Ammon's horn (tissue), 1 donor: ENCODE measurements at regions not wholly inside any gene's neighbourhood (a gene's known extent, or its start where the extent isn't known, plus 50 kb on each side); places are given as distances from the start of the nearest gene placed in this dataset.
"Not testable (repeated sequence)": the region's sequence is repeated elsewhere in the genome, so short reads cannot be mapped to it uniquely, and the experiment has no call there.

ENCODE experiments used
- DNase-seq: peaks from one replicate; pipeline ENCODE4 v3.0.0-alpha.2; 2016; ENCODE audit warnings: low spot score

- DNase-seq = not testable (repeated sequence)
These were observed 409.5 kb downstream of the DIRAS2 start for GRCh38 chr9:90233081-90233480.

GRCh38 chr9:90240541-90240940 is 402.1 kb downstream of the DIRAS2 start:
- no peak for DNase-seq

GRCh38 chr9:90245661-90246060 is 397.0 kb downstream of the DIRAS2 start:
- DNase-seq = no peak

- DNase-seq = no peak
These were observed 393.5 kb downstream of the DIRAS2 start for GRCh38 chr9:90249094-90249493.

GRCh38 chr9:90251316-90251715 is 391.3 kb downstream of the DIRAS2 start:
- no peak for DNase-seq

DNA sequence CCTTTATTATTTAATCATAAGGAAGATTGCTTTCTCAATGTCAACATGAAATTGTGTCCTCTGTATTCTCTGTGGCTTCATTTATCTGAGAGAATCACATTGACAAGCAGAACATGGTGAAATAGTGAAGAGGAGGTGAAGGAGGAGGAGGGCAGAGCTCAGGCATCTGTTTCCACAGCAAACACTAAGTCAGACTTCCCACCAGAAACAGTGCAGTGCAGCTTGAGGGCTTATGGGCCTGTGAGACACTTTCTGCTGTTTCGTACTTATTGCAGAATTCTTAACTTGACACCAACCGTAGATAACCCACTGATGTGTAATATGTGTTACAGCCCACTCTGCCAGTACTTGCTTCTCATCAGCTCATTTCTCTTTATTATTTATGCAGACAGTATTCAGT is 386.3 kb downstream of the DIRAS2 start:
- peak; percentile 78 for DNase-seq

DNA sequence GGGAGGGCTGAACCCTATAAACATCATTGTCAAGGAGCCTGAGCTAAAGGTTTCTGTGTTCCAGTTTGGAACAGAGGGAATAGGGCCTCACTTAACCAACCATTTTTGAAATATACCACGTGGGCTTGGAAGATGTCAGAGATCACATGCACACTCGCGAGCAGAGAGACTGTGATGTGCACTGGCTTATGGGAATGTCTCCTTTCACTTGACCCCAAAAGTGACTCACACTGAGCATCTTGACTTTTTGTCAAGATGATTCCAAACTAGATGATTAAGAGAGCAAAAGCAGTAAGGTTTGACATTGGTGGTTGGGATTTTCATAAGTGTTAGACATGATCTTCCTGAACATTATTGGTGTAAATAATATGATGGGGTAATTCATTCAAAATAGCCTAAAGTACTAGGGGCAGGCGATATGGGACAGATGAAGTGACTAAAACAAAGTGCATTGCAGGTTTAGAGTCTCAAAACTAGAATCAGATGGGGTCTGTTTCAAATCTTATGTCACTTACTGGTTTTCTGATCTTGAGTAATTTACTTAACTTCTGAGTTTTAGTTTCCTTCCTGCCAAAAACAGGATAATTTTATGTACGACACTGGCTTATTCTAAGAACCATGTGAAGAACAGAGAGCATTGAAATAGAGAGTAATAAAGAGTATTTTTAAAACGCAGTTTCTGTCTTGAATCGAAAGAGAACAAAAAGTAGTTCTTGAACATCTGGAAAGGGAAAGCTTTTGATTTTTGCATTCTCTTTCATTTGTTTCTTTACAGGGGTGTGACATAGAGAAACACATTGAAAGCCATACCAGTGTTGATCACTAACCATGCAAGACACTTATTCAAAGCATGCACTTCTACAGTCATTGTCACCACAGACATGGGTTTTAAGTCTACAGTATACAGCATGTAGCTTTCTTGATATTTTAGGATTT is 383.0 kb downstream of the DIRAS2 start:
- no peak for DNase-seq

- no peak for DNase-seq
These were observed 380.9 kb downstream of the DIRAS2 start for GRCh38 chr9:90261698-90262097.

GRCh38 chr9:90268613-90269012 is 374.0 kb downstream of the DIRAS2 start:
- no peak for DNase-seq

DNA sequence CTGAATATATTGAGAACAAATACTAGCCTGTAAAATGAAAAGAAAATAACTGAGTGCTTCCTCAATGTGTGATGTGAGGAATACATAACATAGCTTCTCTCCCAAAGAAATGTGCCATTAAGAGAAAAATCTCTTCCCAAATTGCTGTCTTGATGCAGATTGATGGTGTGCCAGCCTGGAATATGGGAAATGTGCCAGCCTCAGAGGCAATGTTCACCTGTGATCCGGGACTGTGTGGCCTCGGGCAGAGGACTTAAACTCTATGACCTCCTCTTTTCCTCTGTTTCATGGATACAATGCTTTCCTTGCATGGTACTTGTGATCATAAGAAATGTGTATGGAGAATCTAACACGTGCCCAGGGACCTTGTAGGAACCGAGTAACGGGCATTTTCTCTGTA is 370.9 kb downstream of the DIRAS2 start:
- DNase-seq = no peak

- DNase-seq = no peak
These were observed 367.9 kb downstream of the DIRAS2 start for GRCh38 chr9:90274725-90275124.

DNA sequence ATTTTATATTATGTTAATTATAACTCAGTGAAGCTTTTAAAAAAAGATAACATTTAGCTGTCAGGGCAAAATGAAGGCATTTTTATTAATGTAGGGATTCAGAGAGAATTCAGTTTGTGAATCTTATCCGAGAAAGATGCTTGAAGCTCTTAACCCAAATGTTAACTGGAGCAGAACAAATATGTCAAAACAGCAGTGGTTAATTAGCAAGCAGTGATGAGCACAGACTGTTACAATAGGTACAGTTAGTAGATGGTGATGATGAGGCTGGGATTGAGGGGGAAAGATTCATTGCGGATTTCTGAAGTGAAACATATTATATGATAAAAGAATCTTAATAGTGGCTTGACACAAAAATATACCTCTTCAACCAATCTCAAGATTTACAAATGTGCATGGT is 356.7 kb downstream of the DIRAS2 start:
- no peak for DNase-seq

DNA sequence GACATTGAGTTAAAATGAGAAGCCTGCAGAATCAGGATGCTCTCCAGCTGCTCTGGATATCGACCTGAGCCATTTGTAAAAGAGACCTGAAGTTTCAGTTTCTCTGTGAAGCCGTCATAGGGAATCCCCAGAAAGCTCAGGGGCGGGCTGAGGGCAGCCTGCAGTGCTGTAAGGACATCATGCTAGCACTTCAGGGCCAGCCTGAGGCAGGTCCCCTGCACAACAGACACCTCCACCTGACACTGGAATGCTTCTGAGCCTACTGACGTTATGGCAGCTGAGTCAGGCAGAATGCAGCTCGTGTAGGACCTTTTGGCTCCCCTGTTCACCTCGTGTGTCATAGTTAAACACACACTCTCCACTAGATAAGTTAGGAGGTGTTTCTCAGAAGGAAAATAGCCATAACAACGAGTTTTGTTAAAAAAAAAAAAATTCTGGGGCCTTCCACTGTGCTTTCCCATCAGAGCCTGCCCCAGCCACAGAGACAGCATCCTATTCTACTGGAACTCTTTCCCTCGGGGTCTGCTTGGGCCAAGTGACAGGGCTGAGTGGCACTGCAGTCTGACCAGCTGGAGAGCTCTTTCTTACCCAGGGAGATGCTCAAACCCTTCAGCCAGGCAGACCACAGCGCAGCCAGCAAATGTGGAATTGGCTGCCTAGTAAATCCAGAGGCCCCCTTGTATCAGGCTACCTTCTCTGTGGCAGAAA is 354.9 kb downstream of the DIRAS2 start:
- no peak for DNase-seq

- DNase-seq = no peak
These were observed 354.4 kb downstream of the DIRAS2 start for GRCh38 chr9:90288275-90288639.

- no peak for DNase-seq
These were observed 351.7 kb downstream of the DIRAS2 start for GRCh38 chr9:90290716-90291485.

GRCh38 chr9:90296539-90296938 is 346.1 kb downstream of the DIRAS2 start:
- no peak for DNase-seq

DNA sequence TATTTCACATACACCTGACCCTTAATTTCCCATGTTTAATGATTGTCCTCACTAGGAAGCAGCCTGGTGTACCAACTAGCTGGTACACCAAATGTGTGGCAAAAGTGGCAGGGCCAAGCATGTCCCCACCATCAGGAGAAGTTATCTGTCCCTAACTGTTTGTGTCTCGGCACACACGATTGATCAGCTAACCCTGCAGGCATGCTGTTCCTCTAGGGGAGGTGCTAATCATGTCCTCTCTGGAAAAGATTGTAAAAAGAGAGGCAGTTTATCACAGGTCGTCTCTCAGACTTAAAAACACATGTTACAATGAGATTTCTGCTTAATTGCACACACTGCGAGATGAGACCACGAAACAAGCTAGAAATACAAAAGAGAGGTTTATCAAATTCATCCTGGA is 342.7 kb downstream of the DIRAS2 start:
- DNase-seq = no peak

DNA sequence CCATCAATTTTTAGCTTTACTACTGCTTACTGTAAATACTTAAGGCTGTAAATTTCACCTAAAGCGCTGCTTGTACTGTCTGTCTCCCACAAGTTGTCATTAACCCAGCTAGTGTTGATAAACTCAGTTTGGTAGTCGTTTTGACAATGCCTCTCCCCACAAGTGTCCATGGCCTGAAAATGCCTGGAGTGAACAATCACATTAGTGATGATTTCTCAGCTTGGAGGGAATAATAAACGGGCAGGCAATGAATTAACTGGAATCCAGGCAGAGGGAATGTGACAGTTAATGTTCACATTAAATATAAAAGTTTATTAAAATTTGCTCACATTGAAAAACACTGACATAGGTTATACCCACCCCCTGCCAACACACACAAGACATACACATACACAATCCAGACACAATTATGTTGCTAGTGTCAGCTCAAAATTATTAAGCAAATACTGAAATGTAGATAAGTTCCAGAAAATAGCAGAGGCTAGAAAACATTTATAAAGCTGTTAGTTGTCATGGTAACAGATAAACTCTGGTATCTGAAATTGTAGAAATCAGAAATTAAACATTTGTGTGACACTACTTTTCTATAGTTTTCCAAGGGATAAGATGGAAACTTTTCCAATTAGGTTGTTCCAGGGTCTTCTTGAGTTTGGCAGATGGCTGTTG is 341.9 kb downstream of the DIRAS2 start:
- DNase-seq = no peak

- DNase-seq = peak; percentile 65
These were observed 341.4 kb downstream of the DIRAS2 start for GRCh38 chr9:90301277-90301653.

DNA sequence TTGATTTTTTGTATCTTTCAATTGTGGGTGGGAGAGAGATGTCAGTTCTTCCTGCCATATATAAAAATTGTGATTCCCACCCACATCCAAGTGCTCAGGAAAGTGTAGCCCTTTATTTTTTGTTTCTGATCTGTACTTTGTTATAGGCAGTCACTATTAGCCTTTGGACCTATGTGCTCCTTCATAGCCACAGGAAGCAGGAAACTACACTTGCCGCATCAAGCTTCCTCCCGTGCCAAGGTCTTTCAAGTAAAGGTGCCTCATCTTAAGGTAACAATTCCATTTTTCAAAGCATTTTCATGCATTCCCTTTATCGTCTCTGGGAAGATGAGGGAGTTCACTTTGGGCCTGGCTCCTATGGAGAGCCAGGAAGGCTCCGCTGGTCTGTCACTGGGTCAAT is 339.0 kb downstream of the DIRAS2 start:
- DNase-seq = no peak

DNA sequence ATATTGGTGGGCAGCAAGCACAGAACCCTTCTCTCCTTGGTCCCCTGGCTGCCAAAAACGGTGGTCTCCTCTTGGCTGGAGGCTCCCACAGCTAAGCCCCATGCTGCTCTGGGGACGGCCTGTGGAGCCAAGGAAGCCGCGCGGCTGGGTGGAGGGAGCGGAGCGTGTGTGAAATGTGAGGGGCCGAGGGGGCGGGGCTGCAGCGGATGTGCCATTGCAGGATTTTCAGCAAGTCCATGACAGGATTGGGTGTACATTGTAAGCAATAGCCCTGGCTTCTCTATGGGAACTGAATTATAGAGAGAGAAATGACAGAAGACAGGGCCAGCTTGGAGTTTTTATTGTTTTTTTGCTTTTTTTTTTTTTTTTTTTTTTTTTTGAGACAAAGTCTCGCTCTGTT is 336.5 kb downstream of the DIRAS2 start:
- DNase-seq = no peak

- DNase-seq = no peak
These were observed 335.3 kb downstream of the DIRAS2 start for GRCh38 chr9:90307167-90307833.
